GM19351 (cell line): ENCODE measurements at regions not wholly inside any gene's neighbourhood (a gene's known extent, or its start where the extent isn't known, plus 50 kb on each side); places are given as distances from the start of the nearest gene placed in this dataset.
"Not testable (repeated sequence)": the region's sequence is repeated elsewhere in the genome, so short reads cannot be mapped to it uniquely, and the experiment has no call there.

Experiments used
- ATAC-seq: cut with Tn5 transposase; IDR thresholded peaks from one replicate; pipeline ENCODE4 v1.9.1; 2021; ENCODE audit warnings: mild to moderate bottlenecking, moderate library complexity; ENCODE audit not compliant: unreplicated experiment

GRCh38 chr6:134619077-134619476 is 301.2 kb upstream of the SGK1 start:
- ATAC-seq = peak; percentile 86

GRCh38 chr6:134614606-134615485 is 296.9 kb upstream of the SGK1 start:
- ATAC-seq = no peak

- ATAC-seq = not testable (repeated sequence)
These were observed 294.2 kb upstream of the SGK1 start for GRCh38 chr6:134612128-134612527.

- ATAC-seq = no peak
These were observed 292.5 kb upstream of the SGK1 start for GRCh38 chr6:134610411-134610810.

GRCh38 chr6:134609716-134610261 is 291.9 kb upstream of the SGK1 start:
- no peak for ATAC-seq

- ATAC-seq = no peak
These were observed 289.5 kb upstream of the SGK1 start for GRCh38 chr6:134607411-134607810.

GRCh38 chr6:134605034-134605433 is 287.1 kb upstream of the SGK1 start:
- ATAC-seq = no peak

- ATAC-seq = no peak
These were observed 286.2 kb upstream of the SGK1 start for GRCh38 chr6:134604014-134604676.

GRCh38 chr6:134603561-134603960 is 285.6 kb upstream of the SGK1 start:
- ATAC-seq = no peak

GRCh38 chr6:134602123-134602522 is 284.2 kb upstream of the SGK1 start:
- ATAC-seq = no peak

GRCh38 chr6:134600671-134601070 is 282.8 kb upstream of the SGK1 start:
- ATAC-seq = no peak

- ATAC-seq = no peak
These were observed 281.2 kb upstream of the SGK1 start for GRCh38 chr6:134599079-134599478.

GRCh38 chr6:134596191-134596590 is 278.3 kb upstream of the SGK1 start:
- no peak for ATAC-seq

GRCh38 chr6:134594881-134595280 is 277.0 kb upstream of the SGK1 start:
- ATAC-seq = no peak

GRCh38 chr6:134593887-134594286 is 276.0 kb upstream of the SGK1 start:
- no peak for ATAC-seq

- ATAC-seq = no peak
These were observed 275.5 kb upstream of the SGK1 start for GRCh38 chr6:134593442-134593841.

GRCh38 chr6:134593024-134593423 is 275.1 kb upstream of the SGK1 start:
- ATAC-seq = no peak

GRCh38 chr6:134590449-134590848 is 272.5 kb upstream of the SGK1 start:
- no peak for ATAC-seq

GRCh38 chr6:134590004-134590403 is 272.1 kb upstream of the SGK1 start:
- ATAC-seq = no peak

GRCh38 chr6:134589512-134589911 is 271.6 kb upstream of the SGK1 start:
- no peak for ATAC-seq

- no peak for ATAC-seq
These were observed 270.4 kb upstream of the SGK1 start for GRCh38 chr6:134588267-134588666.

- no peak for ATAC-seq
These were observed 267.6 kb upstream of the SGK1 start for GRCh38 chr6:134585517-134585873.
